ENCODE measurements at regions not wholly inside any gene's neighbourhood (a gene's known extent, or its start where the extent isn't known, plus 50 kb on each side); places are given as distances from the start of the nearest gene placed in this dataset.

- TF ChIP-seq MYC (IDR thresholded peaks at IDR 0.05; ENCODE audit: low read depth, low read length) (no peak), CTCF (IDR thresholded peaks at IDR 0.05; ENCODE audit: low read depth, low read length) (no peak)
Measured at GRCh38 chr6:114537977-114538376, 195.2 kb upstream of the HS3ST5 start.

All from NB4 (cell line).